Smooth muscle cell (in vitro differentiated cells): ENCODE measurements at regions not wholly inside any gene's neighbourhood (a gene's known extent, or its start where the extent isn't known, plus 50 kb on each side); places are given as distances from the start of the nearest gene placed in this dataset.

Experiments
- DNase-seq: peaks from one replicate; lab custom pipeline; 2025; ENCODE audit not compliant: unreplicated experiment; lab: John Stamatoyannopoulos, UW
- H2AFZ ChIP-seq: fragments of 200-600 bp; sonication (generic); 2 replicates; pipeline ENCODE4 v1.6.0; 2016; ENCODE audit warnings: antibody characterized with exemption, low read depth, mild to moderate bottlenecking
- H3F3A ChIP-seq: fragments of 200-600 bp; sonication (generic); 2 replicates; pipeline ENCODE4 v1.6.0; 2017; ENCODE audit warnings: antibody characterized with exemption, low read depth
- H3K27ac ChIP-seq: fragments of 200-600 bp; sonication (generic); 2 replicates; pipeline ENCODE4 v1.5.1; 2016; ENCODE audit warnings: low read depth, mild to moderate bottlenecking
- H3K27me3 ChIP-seq: fragments of 200-600 bp; sonication (generic); 2 replicates; pipeline ENCODE4 v1.6.1; 2016; ENCODE audit warnings: low read depth, mild to moderate bottlenecking
- H3K36me3 ChIP-seq: fragments of 200-600 bp; sonication (generic); 2 replicates; pipeline ENCODE4 v1.5.1; 2016; ENCODE audit warnings: low read depth
- H3K4me1 ChIP-seq: fragments of 200-600 bp; sonication (generic); 2 replicates; pipeline ENCODE4 v1.5.1; 2016; ENCODE audit warnings: low read depth
- H3K4me2 ChIP-seq: fragments of 200-600 bp; sonication (generic); 2 replicates; pipeline ENCODE4 v1.6.0; 2016; ENCODE audit warnings: mild to moderate bottlenecking
- H3K4me3 ChIP-seq: fragments of 200-600 bp; sonication (generic); 2 replicates; pipeline ENCODE4 v1.5.1; 2016; ENCODE audit warnings: mild to moderate bottlenecking
- H3K79me2 ChIP-seq: fragments of 200-600 bp; sonication (generic); 2 replicates; pipeline ENCODE4 v1.6.0; 2016; ENCODE audit warnings: low read depth, mild to moderate bottlenecking
- H3K9ac ChIP-seq: fragments of 200-600 bp; sonication (generic); 2 replicates; pipeline ENCODE4 v1.6.0; 2016; ENCODE audit warnings: low read depth
- H3K9me3 ChIP-seq: fragments of 200-600 bp; sonication (generic); replicated peaks from 2 replicates; pipeline ENCODE4 v1.5.1; 2016; ENCODE audit warnings: low read depth
- H4K20me1 ChIP-seq: fragments of 200-600 bp; sonication (generic); 2 replicates; pipeline ENCODE4 v1.6.0; 2016; ENCODE audit warnings: low read depth
- CTCF ChIP-seq: fragments of 200-600 bp; sonication (generic); IDR thresholded peaks from 2 replicates; pipeline ENCODE4 v1.5.1; 2017; ENCODE audit warnings: borderline replicate concordance, mild to moderate bottlenecking, antibody characterized with exemption; ENCODE audit not compliant: insufficient read depth, poor library complexity, severe bottlenecking
- WGBS: methylation state at CpG from one replicate; pipeline ENCODE4 v1.1.7; 2016; ENCODE audit warnings: low lambda C conversion rate; 5-methylcytosine and 5-hydroxymethylcytosine counted together

GRCh38 chr9:113763429-113763828 is 112.7 kb upstream of the ZNF618 start:
- no peaks in the 10 kb centered on the region for H3K79me2 ChIP-seq
- peaks cover 10% of the 10 kb centered on the region for H3K27me3 ChIP-seq
- H3K27ac ChIP-seq = no peak overlapping the region
- H3K4me3 ChIP-seq = no peak overlapping the region
- no peaks in the 10 kb centered on the region for H3K36me3 ChIP-seq
- DNase-seq = no peak
- no peak for TF ChIP-seq CTCF
- no peak overlapping the region for H3K9ac ChIP-seq
- no peaks in the 10 kb centered on the region for H3K4me1 ChIP-seq
- no peak overlapping the region for H3K4me2 ChIP-seq
- no peaks in the 10 kb centered on the region for H3F3A ChIP-seq
- no peaks in the 10 kb centered on the region for H4K20me1 ChIP-seq
- H2AFZ ChIP-seq = no peak overlapping the region
- no peaks in the 10 kb centered on the region for H3K9me3 ChIP-seq

- H3K36me3 ChIP-seq = no peaks in the 10 kb centered on the region
- no peak for TF ChIP-seq CTCF
- 81% methylated on average over 1 of the region's 1 CpG for WGBS
- H3K27ac ChIP-seq = no peak overlapping the region
- DNase-seq = no peak
- H3K27me3 ChIP-seq = peaks cover 16% of the 10 kb centered on the region
- H3K9me3 ChIP-seq = no peaks in the 10 kb centered on the region
- H3K79me2 ChIP-seq = no peaks in the 10 kb centered on the region
- H3F3A ChIP-seq = no peaks in the 10 kb centered on the region
- H3K4me1 ChIP-seq = no peaks in the 10 kb centered on the region
- H3K9ac ChIP-seq = no peak overlapping the region
- no peak overlapping the region for H3K4me2 ChIP-seq
- no peak overlapping the region for H3K4me3 ChIP-seq
- no peaks in the 10 kb centered on the region for H4K20me1 ChIP-seq
- no peak overlapping the region for H2AFZ ChIP-seq
Measured at GRCh38 chr9:113764572-113764971, 111.5 kb upstream of the ZNF618 start.

- H3F3A ChIP-seq = no peaks in the 10 kb centered on the region
- DNase-seq = no peak
- H3K4me1 ChIP-seq = no peaks in the 10 kb centered on the region
- H3K4me3 ChIP-seq = no peak overlapping the region
- H3K27me3 ChIP-seq = peaks cover 6% of the 10 kb centered on the region
- 83% methylated on average over 1 of the region's 1 CpG for WGBS
- no peak overlapping the region for H3K4me2 ChIP-seq
- H3K9me3 ChIP-seq = no peaks in the 10 kb centered on the region
- H3K36me3 ChIP-seq = no peaks in the 10 kb centered on the region
- no peak overlapping the region for H2AFZ ChIP-seq
- no peak overlapping the region for H3K27ac ChIP-seq
- no peaks in the 10 kb centered on the region for H4K20me1 ChIP-seq
- no peaks in the 10 kb centered on the region for H3K79me2 ChIP-seq
- TF ChIP-seq CTCF = no peak
- no peak overlapping the region for H3K9ac ChIP-seq
Measured at GRCh38 chr9:113769412-113769811, 106.7 kb upstream of the ZNF618 start.

- no peaks in the 10 kb centered on the region for H3K36me3 ChIP-seq
- H3K27ac ChIP-seq = no peak overlapping the region
- DNase-seq = no peak
- WGBS = 79% methylated on average over 5 of the region's 5 CpGs
- no peak overlapping the region for H3K4me3 ChIP-seq
- H3K4me2 ChIP-seq = no peak overlapping the region
- H3K4me1 ChIP-seq = no peaks in the 10 kb centered on the region
- TF ChIP-seq CTCF = no peak
- no peaks in the 10 kb centered on the region for H4K20me1 ChIP-seq
- no peak overlapping the region for H3K9ac ChIP-seq
- no peaks in the 10 kb centered on the region for H3K9me3 ChIP-seq
- no peaks in the 10 kb centered on the region for H3F3A ChIP-seq
- no peak overlapping the region for H2AFZ ChIP-seq
- no peaks in the 10 kb centered on the region for H3K79me2 ChIP-seq
- H3K27me3 ChIP-seq = peaks cover 6% of the 10 kb centered on the region
Measured at GRCh38 chr9:113770396-113770795, 105.7 kb upstream of the ZNF618 start.
